ENCODE measurements at regions not wholly inside any gene's neighbourhood (a gene's known extent, or its start where the extent isn't known, plus 50 kb on each side); places are given as distances from the start of the nearest gene placed in this dataset.
"Not testable (repeated sequence)": the region's sequence is repeated elsewhere in the genome, so short reads cannot be mapped to it uniquely, and the experiment has no call there.

GRCh38 chr5:102047073-102047472, 249.0 kb downstream of the SLCO4C1 start:
- not testable (repeated sequence) for DNase-seq

GRCh38 chr5:102040326-102040725, 255.8 kb downstream of the SLCO4C1 start:
- DNase-seq = no peak

- no peak for DNase-seq
Measured at GRCh38 chr5:102036927-102037326, 259.2 kb downstream of the SLCO4C1 start.

GRCh38 chr5:102031711-102032110, 264.4 kb downstream of the SLCO4C1 start:
- DNase-seq = no peak

GRCh38 chr5:102018690-102019089, 277.4 kb downstream of the SLCO4C1 start:
- no peak for DNase-seq

- no peak for DNase-seq
Measured at GRCh38 chr5:102018279-102018678, 277.8 kb downstream of the SLCO4C1 start.

- no peak for DNase-seq
Measured at GRCh38 chr5:102014371-102014770, 281.7 kb downstream of the SLCO4C1 start.

- DNase-seq = no peak
Measured at GRCh38 chr5:102010644-102011043, 285.4 kb downstream of the SLCO4C1 start.

- DNase-seq = no peak
Measured at GRCh38 chr5:101997235-101997634, 298.8 kb downstream of the SLCO4C1 start.

- DNase-seq = no peak
Measured at GRCh38 chr5:101995585-101995984, 300.5 kb downstream of the SLCO4C1 start.

GRCh38 chr5:101991486-101991885, 304.6 kb downstream of the SLCO4C1 start:
- DNase-seq = no peak

- DNase-seq = no peak
Measured at GRCh38 chr5:101989659-101990058, 306.4 kb downstream of the SLCO4C1 start.

GRCh38 chr5:101977729-101978345, 318.2 kb downstream of the SLCO4C1 start:
- peak; percentile 46 for DNase-seq

GRCh38 chr5:101976933-101977332, 319.2 kb downstream of the SLCO4C1 start:
- no peak for DNase-seq

GRCh38 chr5:101969742-101970141, 326.3 kb downstream of the SLCO4C1 start:
- no peak for DNase-seq

- DNase-seq = no peak
Measured at GRCh38 chr5:101966476-101966875, 329.6 kb downstream of the SLCO4C1 start.

- DNase-seq = no peak
Measured at GRCh38 chr5:101955891-101956290, 340.2 kb downstream of the SLCO4C1 start.

- no peak for DNase-seq
Measured at GRCh38 chr5:101950019-101950418, 346.1 kb downstream of the SLCO4C1 start.

- no peak for DNase-seq
Measured at GRCh38 chr5:101948615-101949014, 347.5 kb downstream of the SLCO4C1 start.

- peak; percentile 31 for DNase-seq
Measured at GRCh38 chr5:101943784-101944183, 352.3 kb downstream of the SLCO4C1 start.

- DNase-seq = peak; percentile 38
Measured at GRCh38 chr5:101942321-101942882, 353.7 kb downstream of the SLCO4C1 start.

GRCh38 chr5:101937041-101937440, 359.0 kb downstream of the SLCO4C1 start:
- DNase-seq = no peak

GRCh38 chr5:101935086-101935485, 361.0 kb downstream of the SLCO4C1 start:
- no peak for DNase-seq

- DNase-seq = no peak
Measured at GRCh38 chr5:101932599-101932998, 363.5 kb downstream of the SLCO4C1 start.

- no peak for DNase-seq
Measured at GRCh38 chr5:101929628-101930027, 366.5 kb downstream of the SLCO4C1 start.

Data from activated CD4-positive, alpha-beta T cell treated with anti-CD3 and anti-CD28 coated beads, Interleukin-10, Interleukin-2, amounts not matched to agents 100 ng/mL and 50 ng/mL, durations not matched to agents 16 hours and 8 hours (primary cell).